D721Med (cell line): ENCODE measurements at regions not wholly inside any gene's neighbourhood (a gene's known extent, or its start where the extent isn't known, plus 50 kb on each side); places are given as distances from the start of the nearest gene placed in this dataset.

Experiments
- DNase-seq: peaks from one replicate; pipeline ENCODE4 v3.0.0; 2011; ENCODE audit warnings: low spot score; ENCODE audit not compliant: insufficient read length
- FAIRE-seq: peaks from 2 replicates; lab custom pipeline; 2011; peaks lifted over from hg19 to GRCh38; lab: Jason Lieb, UNC
- CTCF ChIP-seq: IDR thresholded peaks from 2 replicates; pipeline ENCODE4 v1.5.1; 2012; ENCODE audit warnings: mild to moderate bottlenecking, control low read depth; ENCODE audit not compliant: insufficient read depth; ENCODE audit errors: missing control alignments

- FAIRE-seq, result no peak
- DNase-seq, result no peak
- TF ChIP-seq CTCF, result no peak
Measured at GRCh38 chr6:50922579-50923525, 104.2 kb downstream of the TFAP2B start.

- TF ChIP-seq CTCF, result no peak
- FAIRE-seq (no peak), DNase-seq (no peak)
Measured at GRCh38 chr6:50924758-50925157, 106.1 kb downstream of the TFAP2B start.

GRCh38 chr6:50925548-50925947, 106.9 kb downstream of the TFAP2B start:
- TF ChIP-seq CTCF, result no peak
- DNase-seq, result no peak
- FAIRE-seq, result no peak

GRCh38 chr6:50925981-50926380, 107.3 kb downstream of the TFAP2B start:
- DNase-seq, result no peak
- no peak for FAIRE-seq
- no peak for TF ChIP-seq CTCF

GRCh38 chr6:50927800-50928199, 109.1 kb downstream of the TFAP2B start:
- FAIRE-seq (no peak), DNase-seq (no peak)
- TF ChIP-seq CTCF, result no peak

GRCh38 chr6:50929323-50929722, 110.7 kb downstream of the TFAP2B start:
- FAIRE-seq, result no peak
- no peak for TF ChIP-seq CTCF
- DNase-seq, result no peak

GRCh38 chr6:50935442-50935841, 116.8 kb downstream of the TFAP2B start:
- no peak for DNase-seq
- no peak for FAIRE-seq
- no peak for TF ChIP-seq CTCF
